IMR-90 (cell line): ENCODE measurements at regions not wholly inside any gene's neighbourhood (a gene's known extent, or its start where the extent isn't known, plus 50 kb on each side); places are given as distances from the start of the nearest gene placed in this dataset.

Experiments used
- ATAC-seq: fragments of 200-7000 bp; cut with Tn5 transposase; 2 replicates; pipeline ENCODE4 v1.9.1; 2020; ENCODE audit warnings: low read depth, mild to moderate bottlenecking, moderate library complexity
- BruUV-seq: library from RNA; stranded (reverse); fragments of 400-500 nt; replicated peaks from 2 replicates; lab custom pipeline; 2021; lab: Mats Ljungman, UMichigan
- CTCF ChIA-PET: fragments of 300-600 bp; formaldehyde crosslinking; extraction: SDS; loops from one replicate; lab custom pipeline; 2021; ENCODE audit warnings: antibody characterized with exemption; lab: Yijun Ruan, JAX
- POLR2A ChIA-PET: fragments of 300-600 bp; sonication (Branson Sonifier 250); formaldehyde crosslinking; loops from one replicate; lab custom pipeline; 2022; ENCODE audit warnings: antibody characterized with exemption; ENCODE audit not compliant: unreplicated experiment; lab: Charles Lee
- DNase-seq: peaks from one replicate; pipeline ENCODE4 v3.0.0; 2013
- H2AFZ ChIP-seq: replicated peaks from 2 replicates; pipeline ENCODE3; 2013; ENCODE audit warnings: low read length, mild to moderate bottlenecking; ENCODE audit not compliant: poor library complexity
- H2AK5ac ChIP-seq: 2 replicates; pipeline ENCODE4 v1.6.1; 2013; ENCODE audit warnings: low read depth, low read length, inconsistent platforms
- H2AK9ac ChIP-seq: replicated peaks from 2 replicates; pipeline ENCODE3; 2013; ENCODE audit warnings: mild to moderate bottlenecking, low read depth, low read length, moderate library complexity; ENCODE audit not compliant: poor library complexity
- H2BK120ac ChIP-seq: 2 replicates; pipeline ENCODE4 v1.6.1; 2013; ENCODE audit warnings: low read depth, low read length, inconsistent platforms
- H2BK15ac ChIP-seq: 3 replicates; pipeline ENCODE4 v1.6.1; 2013; ENCODE audit warnings: low read depth, low read length, inconsistent platforms
- H2BK20ac ChIP-seq: 2 replicates; pipeline ENCODE4 v1.6.1; 2013; ENCODE audit warnings: low read depth, mild to moderate bottlenecking, inconsistent platforms, low read length, moderate library complexity
- H2BK5ac ChIP-seq: 2 replicates; pipeline ENCODE4 v1.6.1; 2013; ENCODE audit warnings: mild to moderate bottlenecking, low read depth, low read length, inconsistent platforms; ENCODE audit not compliant: poor library complexity, severe bottlenecking
- H3K14ac ChIP-seq: replicated peaks from 2 replicates; pipeline ENCODE4 v1.6.1; 2013; ENCODE audit warnings: low read depth, low read length, inconsistent platforms
- H3K18ac ChIP-seq: 2 replicates; pipeline ENCODE4 v1.6.1; 2013; ENCODE audit warnings: low read depth, low read length, control low read depth
- H3K23ac ChIP-seq: 2 replicates; pipeline ENCODE4 v1.6.1; 2013; ENCODE audit warnings: low read depth, low read length, inconsistent platforms
- H3K27ac ChIP-seq: 2 replicates; pipeline ENCODE4 v1.5.1; 2013; ENCODE audit warnings: mild to moderate bottlenecking, control low read depth, low read length; ENCODE audit not compliant: insufficient read depth
- H3K27me3 ChIP-seq: 2 replicates; pipeline ENCODE4 v1.6.1; 2013; ENCODE audit warnings: low read length; ENCODE audit not compliant: control insufficient read depth, insufficient read depth
- H3K36me3 ChIP-seq: 2 replicates; pipeline ENCODE4 v1.6.1; 2013; ENCODE audit warnings: low read length, mixed read lengths; ENCODE audit not compliant: control insufficient read depth, insufficient read depth
- H3K4ac ChIP-seq: 2 replicates; pipeline ENCODE4 v1.6.1; 2013; ENCODE audit warnings: low read depth, low read length, inconsistent platforms
- H3K4me1 ChIP-seq: 2 replicates; pipeline ENCODE4 v1.6.1; 2013; ENCODE audit warnings: low read length, mixed read lengths; ENCODE audit not compliant: control insufficient read depth, insufficient read depth
- H3K4me2 ChIP-seq: 2 replicates; pipeline ENCODE4 v1.6.1; 2013; ENCODE audit warnings: low read depth, mild to moderate bottlenecking, control low read depth, low read length, moderate library complexity
- H3K4me3 ChIP-seq: 2 replicates; pipeline ENCODE4 v1.5.1; 2013; ENCODE audit warnings: low read depth, mild to moderate bottlenecking, control low read depth, low read length, moderate library complexity; ENCODE audit not compliant: insufficient read depth
- H3K56ac ChIP-seq: 2 replicates; pipeline ENCODE4 v1.6.1; 2013; ENCODE audit warnings: low read length, inconsistent platforms; ENCODE audit not compliant: insufficient read depth; ENCODE audit errors: extremely low read depth
- H3K79me1 ChIP-seq, 2 experiments: 2 replicates each; pipeline ENCODE4 v1.6.1; 2013; ENCODE audit warnings: low read length in 2 of 2, inconsistent platforms in 1 of 2, low read depth in 1 of 2
- H3K9ac ChIP-seq: 2 replicates; pipeline ENCODE4 v1.6.1; 2013; ENCODE audit warnings: low read depth, low read length, control low read depth
- H3K9me1 ChIP-seq: 2 replicates; pipeline ENCODE4 v1.6.1; 2013; ENCODE audit warnings: low read length, inconsistent platforms; ENCODE audit not compliant: insufficient read depth
- H3K9me3 ChIP-seq: 2 replicates; pipeline ENCODE4 v1.6.1; 2013; ENCODE audit warnings: low read length; ENCODE audit not compliant: control insufficient read depth, insufficient read depth
- H4K20me1 ChIP-seq: 2 replicates; pipeline ENCODE4 v1.6.1; 2013; ENCODE audit warnings: low read length, inconsistent platforms; ENCODE audit not compliant: insufficient read depth
- H4K5ac ChIP-seq: 2 replicates; pipeline ENCODE4 v1.6.1; 2013; ENCODE audit warnings: mild to moderate bottlenecking, low read depth, low read length, control low read depth
- H4K8ac ChIP-seq, 2 experiments: 2 replicates each; pipeline ENCODE4 v1.6.1; 2013; ENCODE audit warnings: low read depth in 2 of 2, low read length in 2 of 2, control low read depth in 1 of 2, inconsistent platforms in 1 of 2
- H4K91ac ChIP-seq: 2 replicates; pipeline ENCODE4 v1.6.1; 2013; ENCODE audit warnings: low read depth, low read length, inconsistent platforms; ENCODE audit not compliant: insufficient read depth
- CEBPB ChIP-seq: IDR thresholded peaks from 2 replicates; pipeline ENCODE4 v1.6.1; 2012; ENCODE audit warnings: low read depth, low read length, improper control_type of control experiment
- CTCF ChIP-seq: conservative IDR thresholded peaks from 2 replicates; pipeline ENCODE4 v1.5.1; 2012; ENCODE audit warnings: mild to moderate bottlenecking, low read depth, low read length, improper control_type of control experiment
- MAFK ChIP-seq: IDR thresholded peaks from 2 replicates; pipeline ENCODE4 v1.6.1; 2012; ENCODE audit warnings: low read depth, low read length, improper control_type of control experiment
- RCOR1 ChIP-seq: IDR thresholded peaks from 2 replicates; pipeline ENCODE4 v1.6.1; 2012; ENCODE audit warnings: mild to moderate bottlenecking, low read length, improper control_type of control experiment; ENCODE audit not compliant: insufficient replicate concordance
- USF2 ChIP-seq: fragments of 150-350 bp; IDR thresholded peaks from 2 replicates; pipeline ENCODE4 v1.6.1; 2017; ENCODE audit warnings: mild to moderate bottlenecking, antibody characterized with exemption, low read length, low read depth
- WGBS, 2 experiments: methylation state at CpG; one replicate each; pipeline versions ENCODE4 v1.1.5 to v1.1.7; 2013; ENCODE audit warnings: missing lambda C conversion rate in 2 of 2; ENCODE audit not compliant: insufficient read length in 1 of 2; ENCODE audit errors: extremely low coverage in 2 of 2; 5-methylcytosine and 5-hydroxymethylcytosine counted together
- dilution Hi-C: fragments of 300-500 bp; cut with HindIII; formaldehyde crosslinking; loops from one replicate; pipeline ENCODE4 v1.14.3; 2018; ENCODE audit warnings: low sequenced_read_pairs; ENCODE audit not compliant: unreplicated experiment
- in situ Hi-C: fragments of 300-500 bp; cut with MboI; formaldehyde crosslinking; loops from 3 replicates; pipeline ENCODE4 v1.14.3; 2019; ENCODE audit warnings: low sequenced_read_pairs, inconsistent platforms, mixed read lengths
- intact Hi-C: fragments of 100-400 bp; cut with micrococcal nuclease; formaldehyde crosslinking; loops from 2 replicates; pipeline ENCODE4 v1.10.0; 2022

DNA sequence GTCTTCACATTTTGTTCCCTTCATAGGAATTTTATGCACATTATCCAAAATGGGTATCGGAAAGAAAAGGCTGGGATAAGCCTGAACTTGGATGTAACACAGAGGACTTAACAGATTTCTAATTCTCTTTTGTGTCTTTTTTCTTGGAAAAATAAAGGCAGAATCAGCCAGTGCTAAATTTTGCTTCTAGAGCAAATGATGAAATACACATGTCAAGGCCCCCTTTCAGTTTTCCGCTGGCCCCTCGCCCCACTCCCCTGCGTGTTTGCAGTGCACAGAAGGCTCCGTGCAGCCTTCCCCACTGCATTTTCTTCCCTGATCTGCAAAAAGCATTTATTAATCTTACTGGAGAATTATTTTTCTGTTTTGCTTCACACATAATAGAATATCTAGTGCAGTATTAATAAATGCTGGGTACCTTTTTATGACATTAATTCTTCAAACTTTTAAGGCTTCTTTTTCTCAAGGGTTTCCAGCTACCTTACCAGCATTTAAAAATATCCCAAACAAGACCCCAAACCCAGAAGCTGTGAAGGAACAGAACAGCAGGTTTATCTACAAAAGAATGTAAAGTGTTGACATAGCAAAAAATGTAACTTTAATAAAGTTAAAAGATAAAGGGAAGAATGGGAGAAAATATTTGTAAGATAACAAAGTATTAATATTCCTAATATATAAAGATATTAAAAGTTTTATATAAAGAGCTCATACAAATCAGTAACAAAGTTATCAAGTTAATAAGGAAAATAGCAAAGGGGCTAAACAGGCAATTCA is 81.3 kb upstream of the SPTBN1 start:
- POLR2A ChIA-PET: no interaction called here
- Histone ChIP-seq H2BK5ac (no peak overlapping the region), H2AK5ac (no peak overlapping the region), H3K56ac (no peak overlapping the region), H2BK20ac (no peak overlapping the region), H3K27me3 (peaks cover 2% of the 10 kb centered on the region; the same call in 1 of the 2 replicates), H2BK120ac (no peak overlapping the region), H4K20me1 (no peaks in the 10 kb centered on the region), H3K23ac (no peak overlapping the region), H3K4me2 (no peak overlapping the region), H3K79me1 (no peaks in the 10 kb centered on the region), H4K8ac (no peak overlapping the region), H3K18ac (no peak overlapping the region), H3K4me1 (peaks cover 3% of the 10 kb centered on the region; the same call in 1 of the 2 replicates), H3K9me1 (no peaks in the 10 kb centered on the region), H4K5ac (no peak overlapping the region), H3K4me3 (no peak overlapping the region), H3K36me3 (no peaks in the 10 kb centered on the region), H4K91ac (no peak overlapping the region), H3K9ac (no peak overlapping the region), H3K4ac (no peak overlapping the region), H2AFZ (no peak overlapping the region), H2AK9ac (no peak overlapping the region), H3K27ac (no peak overlapping the region), H3K14ac (no peak overlapping the region), H3K9me3 (no peaks in the 10 kb centered on the region), H2BK15ac (no peak overlapping the region)
- in situ Hi-C loops: no loop called here
- DNase-seq: no peak
- ATAC-seq: no peak
- TF ChIP-seq MAFK: peak; percentile 52
- TF ChIP-seq CEBPB: no peak
- no peak for TF ChIP-seq USF2
- TF ChIP-seq RCOR1: no peak
- no peak for TF ChIP-seq CTCF
- intact Hi-C loops: no loop called here
- no TSS peak for BruUV-seq
- CTCF ChIA-PET: no interaction called here
- dilution Hi-C loops: no loop called here
- 80% methylated on average over 1 of the region's 5 CpGs; no CpG with 5 or more reads in 1 of the 2 experiments for WGBS, 2 experiments
